Muscle layer of duodenum (tissue), 2 donors: ENCODE measurements at regions not wholly inside any gene's neighbourhood (a gene's known extent, or its start where the extent isn't known, plus 50 kb on each side); places are given as distances from the start of the nearest gene placed in this dataset.

ENCODE experiments used
- H3K27ac ChIP-seq: one replicate; pipeline ENCODE4 v1.7.0; 2013; ENCODE audit warnings: mild to moderate bottlenecking, low read length
- H3K27me3 ChIP-seq: one replicate; pipeline ENCODE4 v1.7.0; 2013; ENCODE audit warnings: low read depth, mild to moderate bottlenecking, control low read depth, low read length
- H3K36me3 ChIP-seq, 2 donors: one replicate each; pipeline ENCODE4 v1.7.0; 2013; ENCODE audit warnings: low read length in 2 of 2, control low read depth in 1 of 2, mild to moderate bottlenecking in 1 of 2; ENCODE audit not compliant: insufficient read depth in 2 of 2, control insufficient read depth in 1 of 2
- H3K4me1 ChIP-seq, 2 donors: one replicate each; pipeline ENCODE4 v1.7.0; 2013; ENCODE audit warnings: low read length in 2 of 2, mild to moderate bottlenecking in 2 of 2, control low read depth in 1 of 2, moderate library complexity in 1 of 2; ENCODE audit not compliant: insufficient read depth in 2 of 2, control insufficient read depth in 1 of 2
- H3K4me3 ChIP-seq, 2 donors: one replicate each; pipeline ENCODE4 v1.7.0; 2013; ENCODE audit warnings: low read length in 2 of 2, low read depth in 1 of 2, mild to moderate bottlenecking in 1 of 2
- H3K9me3 ChIP-seq, 2 donors: one replicate each; pipeline ENCODE4 v1.7.0; 2013; ENCODE audit warnings: low read length in 2 of 2, control low read depth in 1 of 2, mild to moderate bottlenecking in 1 of 2; ENCODE audit not compliant: control insufficient read depth in 1 of 2
- donor health status: healthy.

GRCh38 chr18:56112984-56113383 is 525.0 kb upstream of the TCF4 start:
- Histone ChIP-seq H3K27ac (no peak overlapping the region), H3K9me3 (no peaks in the 10 kb centered on the region), H3K4me1 (no peaks in the 10 kb centered on the region), H3K27me3 (no peaks in the 10 kb centered on the region), H3K4me3 (no peak overlapping the region), H3K36me3 (no peaks in the 10 kb centered on the region)

- Histone ChIP-seq H3K4me1 (no peaks in the 10 kb centered on the region), H3K36me3 (no peaks in the 10 kb centered on the region), H3K27ac (no peak overlapping the region), H3K4me3 (no peak overlapping the region), H3K27me3 (no peaks in the 10 kb centered on the region), H3K9me3 (no peaks in the 10 kb centered on the region)
Observed at GRCh38 chr18:56112013-56112749, 524.2 kb upstream of the TCF4 start.

- Histone ChIP-seq H3K27ac (no peak overlapping the region), H3K27me3 (no peaks in the 10 kb centered on the region), H3K4me1 (no peaks in the 10 kb centered on the region), H3K4me3 (no peak overlapping the region), H3K36me3 (no peaks in the 10 kb centered on the region), H3K9me3 (peaks cover 0 to 4% of the 10 kb centered on the region in 2 donors)
Observed at GRCh38 chr18:56109757-56110156, 521.8 kb upstream of the TCF4 start.

DNA sequence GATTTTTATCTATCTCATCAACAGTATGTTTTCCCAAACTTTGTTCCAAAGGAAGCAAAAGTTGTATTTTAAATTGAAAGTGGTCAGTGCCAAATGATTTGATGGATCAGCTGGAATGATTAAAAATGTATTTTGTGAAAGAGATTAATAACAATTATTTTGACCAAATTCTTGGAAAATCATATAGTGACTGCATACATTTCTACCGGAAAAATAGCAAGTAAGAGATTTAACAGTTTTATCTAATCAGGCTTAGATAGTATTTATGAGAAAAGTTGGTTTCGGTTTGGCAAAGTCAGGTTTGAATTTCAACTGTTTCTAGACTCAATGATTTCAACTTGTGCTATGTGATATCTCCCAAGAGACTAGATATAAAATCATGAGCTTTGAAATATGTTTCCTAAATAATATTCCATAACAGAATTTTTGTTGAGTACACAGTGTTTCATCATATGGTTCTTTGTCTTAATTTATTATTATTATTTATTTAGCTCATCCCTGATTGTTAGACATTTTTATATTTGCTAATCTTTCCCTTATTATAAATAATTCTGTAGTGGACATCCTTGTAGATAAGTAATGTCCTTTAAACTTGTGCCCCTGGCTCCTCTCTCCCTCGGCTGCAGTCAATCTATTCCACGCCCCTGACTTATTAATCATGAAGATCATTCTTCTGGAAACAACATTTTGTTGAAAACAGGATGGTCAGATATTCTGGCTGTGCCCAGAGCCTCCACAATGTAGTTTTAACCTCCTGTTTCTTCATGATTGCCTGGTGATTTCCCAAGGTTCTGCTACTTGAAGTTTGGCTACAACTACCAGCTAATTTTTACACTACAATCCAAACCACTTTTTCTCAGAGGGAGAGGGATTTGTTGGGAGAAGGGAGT is 520.7 kb upstream of the TCF4 start:
- no peak overlapping the region for H3K27ac ChIP-seq
- peaks cover 3 to 4% of the 10 kb centered on the region in 2 donors for H3K9me3 ChIP-seq
- no peaks in the 10 kb centered on the region for H3K4me1 ChIP-seq
- H3K27me3 ChIP-seq: no peaks in the 10 kb centered on the region
- no peaks in the 10 kb centered on the region for H3K36me3 ChIP-seq
- no peak overlapping the region for H3K4me3 ChIP-seq

DNA sequence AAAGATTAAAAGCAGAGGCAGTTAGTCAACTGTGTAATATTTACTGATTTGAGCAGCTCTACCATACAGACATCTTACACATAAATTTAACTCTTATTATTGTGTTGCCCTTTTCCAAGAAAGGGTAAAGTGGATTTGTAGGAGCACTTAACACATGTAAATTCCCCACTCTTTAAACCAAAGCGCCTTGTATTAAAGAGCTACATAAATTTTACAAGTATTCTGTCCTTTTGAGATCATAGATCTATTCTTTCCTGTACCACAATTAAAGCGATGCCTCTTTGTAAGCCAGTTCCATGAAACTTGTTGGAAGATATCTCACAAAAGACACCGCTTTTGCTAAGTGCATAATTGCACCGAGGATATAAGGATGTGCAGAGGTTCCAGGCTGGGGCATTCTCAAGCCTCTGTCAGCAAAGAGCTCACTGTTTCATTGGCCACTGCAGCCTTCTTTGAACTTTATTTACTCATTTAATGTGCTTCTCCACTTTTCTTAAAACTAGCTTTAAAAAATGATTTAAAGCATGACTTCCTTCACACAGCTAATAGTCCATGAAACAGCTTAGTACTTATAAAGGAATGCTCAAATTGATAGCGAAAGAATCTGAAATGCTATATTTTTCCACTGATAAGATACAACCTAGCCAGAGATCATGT is 520.0 kb upstream of the TCF4 start:
- Histone ChIP-seq H3K27ac (no peak overlapping the region), H3K27me3 (no peaks in the 10 kb centered on the region), H3K4me1 (no peaks in the 10 kb centered on the region), H3K4me3 (no peak overlapping the region), H3K9me3 (peaks cover 3 to 4% of the 10 kb centered on the region in 2 donors), H3K36me3 (no peaks in the 10 kb centered on the region)

DNA sequence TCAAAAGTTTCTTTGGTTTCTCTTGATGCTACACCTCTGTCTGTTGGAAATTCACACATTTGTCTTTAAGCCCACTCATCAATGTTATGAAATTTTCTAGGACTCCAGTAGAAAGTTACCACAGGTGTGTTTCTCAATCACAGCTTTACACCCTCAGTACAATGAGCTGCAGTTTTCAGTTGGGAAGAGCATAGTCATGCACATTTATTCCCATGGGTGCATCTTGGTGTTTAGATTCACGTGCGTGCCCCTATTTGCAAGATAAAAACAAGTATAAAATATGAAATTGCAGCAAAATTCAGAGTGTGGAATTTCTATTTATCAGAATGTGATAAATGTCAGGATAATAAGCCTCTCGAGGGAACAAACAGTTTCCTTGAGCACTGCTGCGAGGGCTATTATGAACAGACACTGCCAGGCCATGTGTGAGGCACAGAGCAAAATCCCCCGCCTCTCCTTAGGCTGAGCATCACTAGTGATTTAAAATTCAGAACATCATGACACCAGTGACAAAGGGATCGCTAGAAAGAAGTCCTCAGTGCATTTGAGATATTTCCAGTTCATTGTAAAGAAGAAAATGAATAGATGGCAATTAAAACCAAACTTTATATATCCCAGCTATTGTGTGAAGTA is 512.2 kb upstream of the TCF4 start:
- Histone ChIP-seq H3K27me3 (no peaks in the 10 kb centered on the region), H3K27ac (no peak overlapping the region), H3K4me3 (no peak overlapping the region), H3K9me3 (peaks cover 2 to 3% of the 10 kb centered on the region in 2 donors), H3K36me3 (no peaks in the 10 kb centered on the region), H3K4me1 (no peaks in the 10 kb centered on the region)

GRCh38 chr18:56097621-56098020 is 509.6 kb upstream of the TCF4 start:
- H3K4me3 ChIP-seq: no peak overlapping the region
- no peaks in the 10 kb centered on the region for H3K4me1 ChIP-seq
- no peaks in the 10 kb centered on the region for H3K9me3 ChIP-seq
- no peaks in the 10 kb centered on the region for H3K36me3 ChIP-seq
- H3K27me3 ChIP-seq: no peaks in the 10 kb centered on the region
- no peak overlapping the region for H3K27ac ChIP-seq

GRCh38 chr18:56096861-56097260 is 508.9 kb upstream of the TCF4 start:
- Histone ChIP-seq H3K27ac (no peak overlapping the region), H3K4me3 (no peak overlapping the region), H3K9me3 (no peaks in the 10 kb centered on the region)

DNA sequence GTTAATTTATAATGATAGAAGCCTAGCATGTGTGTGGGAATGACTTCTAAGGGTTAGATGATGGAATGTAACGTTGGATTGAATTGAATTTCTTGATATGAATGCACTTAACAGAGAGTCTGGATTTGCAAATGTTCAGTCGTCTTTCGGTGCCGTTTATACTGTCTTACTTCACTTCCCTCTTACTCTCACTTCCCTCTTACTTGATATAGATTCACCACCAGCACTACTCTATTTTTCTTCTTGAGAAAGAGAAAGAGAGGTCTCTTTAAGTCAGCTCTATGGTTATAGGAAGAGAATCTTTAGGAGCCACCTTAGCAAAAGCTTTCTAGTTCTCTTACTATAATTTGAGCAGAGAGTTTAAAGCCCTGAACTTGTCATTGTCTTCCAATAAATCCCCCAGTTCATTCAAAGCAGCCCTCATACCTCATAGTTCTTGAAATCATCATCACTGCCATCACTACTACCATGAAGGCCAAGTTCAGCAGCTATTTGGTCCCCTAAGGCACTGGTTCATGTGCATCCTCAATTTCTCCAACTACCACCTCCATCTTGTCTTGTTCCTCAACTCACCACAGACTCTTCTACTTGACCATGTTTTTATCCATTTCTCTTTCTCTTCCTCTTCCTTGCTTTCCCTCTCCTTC is 501.7 kb upstream of the TCF4 start:
- H3K4me3 ChIP-seq: no peak overlapping the region
- no peak overlapping the region for H3K27ac ChIP-seq
- H3K4me1 ChIP-seq: no peaks in the 10 kb centered on the region
- H3K27me3 ChIP-seq: no peaks in the 10 kb centered on the region
- H3K36me3 ChIP-seq: no peaks in the 10 kb centered on the region
- H3K9me3 ChIP-seq: no peaks in the 10 kb centered on the region

More at GRCh38 chr18:56096861-56097260, 508.9 kb upstream of the TCF4 start:
- Histone ChIP-seq H3K36me3 (no peaks in the 10 kb centered on the region), H3K27me3 (no peaks in the 10 kb centered on the region), H3K4me1 (no peaks in the 10 kb centered on the region)

GRCh38 chr18:56086786-56087185 is 498.8 kb upstream of the TCF4 start:
- H3K9me3 ChIP-seq: no peaks in the 10 kb centered on the region
- no peaks in the 10 kb centered on the region for H3K36me3 ChIP-seq
- no peak overlapping the region for H3K27ac ChIP-seq
- H3K4me3 ChIP-seq: no peak overlapping the region
- H3K27me3 ChIP-seq: no peaks in the 10 kb centered on the region
- peaks cover 0 to 5% of the 10 kb centered on the region in 2 donors for H3K4me1 ChIP-seq
